A673 (cell line): ENCODE measurements at regions not wholly inside any gene's neighbourhood (a gene's known extent, or its start where the extent isn't known, plus 50 kb on each side); places are given as distances from the start of the nearest gene placed in this dataset.
A peak's percentile ranks its signal among the peaks of the same experiment; 100 is the strongest.

Experiments used
- BruUV-seq: library from RNA; stranded (reverse); fragments of 400-500 nt; replicated peaks from 2 replicates; lab custom pipeline; 2021; lab: Mats Ljungman, UMichigan
- CTCF ChIA-PET: fragments of 300-600 bp; sonication (Branson Sonifier 250); formaldehyde crosslinking; loops from one replicate; lab custom pipeline; 2022; ENCODE audit warnings: antibody characterized with exemption; lab: Charles Lee
- POLR2A ChIA-PET: fragments of 300-600 bp; sonication (Branson Sonifier 250); formaldehyde crosslinking; loops from one replicate; lab custom pipeline; 2022; ENCODE audit warnings: antibody characterized with exemption; ENCODE audit not compliant: low non-redundant PET; lab: Charles Lee
- DNase-seq: peaks from one replicate; pipeline ENCODE4 v3.0.0-alpha.2; 2015; ENCODE audit warnings: low spot score
- H3K27ac ChIP-seq: fragments of 200-600 bp; sonication (generic); 2 replicates; pipeline ENCODE4 v1.5.1; 2016; ENCODE audit warnings: mixed run types, low read depth, mild to moderate bottlenecking, mixed read lengths, antibody characterized with exemption, low read length; ENCODE audit not compliant: poor library complexity, severe bottlenecking
- H3K27me3 ChIP-seq: fragments of 200-600 bp; sonication (generic); replicated peaks from 2 replicates; pipeline ENCODE4 v1.6.1; 2017; ENCODE audit warnings: mixed run types, low read depth, mild to moderate bottlenecking, mixed read lengths, antibody characterized with exemption, low read length; ENCODE audit not compliant: insufficient read depth, poor library complexity
- H3K36me3 ChIP-seq: fragments of 200-600 bp; sonication (generic); 2 replicates; pipeline ENCODE4 v1.6.1; 2016; ENCODE audit warnings: mixed run types, mild to moderate bottlenecking, mixed read lengths, antibody characterized with exemption, low read length; ENCODE audit not compliant: insufficient read depth, poor library complexity, severe bottlenecking
- H3K4me1 ChIP-seq: fragments of 200-600 bp; sonication (generic); 2 replicates; pipeline ENCODE4 v1.6.1; 2017; ENCODE audit warnings: mixed run types, mild to moderate bottlenecking, mixed read lengths, antibody characterized with exemption, low read length; ENCODE audit not compliant: insufficient read depth, poor library complexity, severe bottlenecking
- H3K4me3 ChIP-seq: fragments of 200-600 bp; sonication (generic); 2 replicates; pipeline ENCODE4 v1.5.1; 2016; ENCODE audit warnings: low read depth, mixed run types, mild to moderate bottlenecking, mixed read lengths, low read length; ENCODE audit not compliant: poor library complexity, severe bottlenecking
- H3K9me3 ChIP-seq: fragments of 200-600 bp; sonication (generic); 2 replicates; pipeline ENCODE4 v1.6.1; 2016; ENCODE audit warnings: mixed run types, low read depth, mild to moderate bottlenecking, mixed read lengths, antibody characterized with exemption, low read length; ENCODE audit not compliant: poor library complexity, severe bottlenecking
- EZH2 ChIP-seq: fragments of 200-600 bp; sonication (generic); IDR thresholded peaks from 2 replicates; pipeline ENCODE4 v1.6.1; 2017; ENCODE audit warnings: borderline replicate concordance, low read depth, mild to moderate bottlenecking, mixed read lengths, antibody characterized with exemption, low read length; ENCODE audit not compliant: poor library complexity, severe bottlenecking
- intact Hi-C: fragments of 100-400 bp; cut with micrococcal nuclease; formaldehyde crosslinking; loops from one replicate; pipeline ENCODE4 v1.10.0; 2022; ENCODE audit not compliant: unreplicated experiment
- TF ChIP-seq, protein P1 (sequence below): fragments of 300-800, 200-600 bp; sonication (generic); conservative IDR thresholded peaks from 2 replicates; pipeline ENCODE4 v1.5.1; 2017; ENCODE audit warnings: low read depth, mild to moderate bottlenecking, antibody characterized with exemption, low read length, moderate library complexity, mixed read lengths

DNA sequence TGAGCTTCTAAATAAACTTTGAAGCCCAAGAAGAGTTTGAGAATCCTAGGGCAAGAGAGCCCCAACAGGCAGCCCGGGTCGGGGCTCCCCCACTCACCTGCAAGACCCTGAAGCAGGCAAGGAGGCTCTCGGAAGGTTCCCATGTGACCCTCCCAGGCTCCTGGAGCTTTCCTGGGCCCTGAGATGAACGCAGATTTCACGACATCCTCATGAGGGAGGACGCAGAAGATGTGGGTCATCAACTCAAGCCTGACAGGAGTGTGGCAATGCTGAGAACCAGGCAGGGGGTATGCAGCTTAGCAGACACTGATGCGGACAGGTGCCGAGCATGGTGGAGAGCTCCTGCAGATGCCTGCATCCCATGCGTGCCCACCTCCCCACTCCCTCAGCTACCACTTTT, 184.5 kb upstream of the SLC24A3 start:
- BruUV-seq, result no TSS peak
- Histone ChIP-seq H3K4me1 (no peaks in the 10 kb centered on the region), H3K36me3 (no peaks in the 10 kb centered on the region), H3K4me3 (no peak overlapping the region), H3K9me3 (no peaks in the 10 kb centered on the region), H3K27ac (no peak overlapping the region), H3K27me3 (peaks cover 16% of the 10 kb centered on the region)
- no peak for DNase-seq
- POLR2A ChIA-PET, result interaction anchor here (0.5 kb wide), 1 partner anchor 507 kb away, joined by 3 read pairs; no protein-coding TSS in a partner anchor
- CTCF ChIA-PET, result no interaction called here
- intact Hi-C loops, result no loop called here
- TF ChIP-seq, protein P1, sequence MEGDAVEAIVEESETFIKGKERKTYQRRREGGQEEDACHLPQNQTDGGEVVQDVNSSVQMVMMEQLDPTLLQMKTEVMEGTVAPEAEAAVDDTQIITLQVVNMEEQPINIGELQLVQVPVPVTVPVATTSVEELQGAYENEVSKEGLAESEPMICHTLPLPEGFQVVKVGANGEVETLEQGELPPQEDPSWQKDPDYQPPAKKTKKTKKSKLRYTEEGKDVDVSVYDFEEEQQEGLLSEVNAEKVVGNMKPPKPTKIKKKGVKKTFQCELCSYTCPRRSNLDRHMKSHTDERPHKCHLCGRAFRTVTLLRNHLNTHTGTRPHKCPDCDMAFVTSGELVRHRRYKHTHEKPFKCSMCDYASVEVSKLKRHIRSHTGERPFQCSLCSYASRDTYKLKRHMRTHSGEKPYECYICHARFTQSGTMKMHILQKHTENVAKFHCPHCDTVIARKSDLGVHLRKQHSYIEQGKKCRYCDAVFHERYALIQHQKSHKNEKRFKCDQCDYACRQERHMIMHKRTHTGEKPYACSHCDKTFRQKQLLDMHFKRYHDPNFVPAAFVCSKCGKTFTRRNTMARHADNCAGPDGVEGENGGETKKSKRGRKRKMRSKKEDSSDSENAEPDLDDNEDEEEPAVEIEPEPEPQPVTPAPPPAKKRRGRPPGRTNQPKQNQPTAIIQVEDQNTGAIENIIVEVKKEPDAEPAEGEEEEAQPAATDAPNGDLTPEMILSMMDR, result no peak
- no peak for TF ChIP-seq EZH2

DNA sequence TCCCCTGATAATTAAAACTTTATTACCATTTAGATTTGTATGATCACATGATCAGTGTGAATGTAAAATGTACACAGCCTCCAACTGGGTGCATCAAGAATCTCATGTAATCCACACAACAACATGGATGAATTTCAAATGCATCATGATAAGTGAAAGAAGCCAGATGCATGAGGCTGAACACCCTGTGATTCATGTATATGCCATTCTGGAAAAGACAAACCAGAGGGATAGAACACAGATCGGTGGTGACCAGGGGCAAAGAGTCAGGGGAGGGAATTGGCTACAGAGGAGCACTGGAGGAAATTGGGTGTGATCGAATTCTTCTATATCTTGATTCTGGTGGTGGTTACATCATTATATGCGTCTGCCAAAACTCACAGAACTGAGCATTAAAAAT, 170.7 kb upstream of the SLC24A3 start:
- Histone ChIP-seq H3K4me3 (no peak overlapping the region), H3K27ac (no peak overlapping the region), H3K27me3 (peaks cover 8% of the 10 kb centered on the region), H3K36me3 (no peaks in the 10 kb centered on the region), H3K9me3 (no peaks in the 10 kb centered on the region), H3K4me1 (peaks cover 5% of the 10 kb centered on the region)
- no TSS peak for BruUV-seq
- CTCF ChIA-PET, result no interaction called here
- POLR2A ChIA-PET, result interaction anchor here (0.7 kb wide), 1 partner anchor 46 kb away, joined by 4 read pairs; no protein-coding TSS in a partner anchor
- DNase-seq, result no peak
- no peak for TF ChIP-seq EZH2
- TF ChIP-seq, protein P1, result no peak
- intact Hi-C loops, result no loop called here

DNA sequence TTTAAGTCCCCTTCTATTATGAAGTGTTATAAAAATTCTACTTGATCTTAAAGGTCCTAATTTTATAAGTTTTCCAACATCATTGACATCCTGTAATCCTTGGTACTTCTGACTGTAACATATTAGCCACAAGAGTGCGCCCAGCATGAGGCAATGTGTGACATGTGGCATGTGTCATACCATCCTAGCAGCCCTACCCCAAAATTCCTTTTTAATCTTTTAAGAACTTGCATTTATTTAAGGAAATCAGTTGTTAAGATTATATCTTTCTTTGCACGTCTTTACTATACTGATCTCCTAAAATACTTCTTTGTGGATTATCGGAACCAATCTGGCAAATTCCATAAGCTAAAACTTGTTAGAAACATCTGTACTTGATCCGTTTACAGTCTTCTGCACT, 167.1 kb upstream of the SLC24A3 start:
- no peak overlapping the region for H3K4me3 ChIP-seq
- POLR2A ChIA-PET, result no interaction called here
- BruUV-seq, result no TSS peak
- CTCF ChIA-PET, result no interaction called here
- no peaks in the 10 kb centered on the region for H3K36me3 ChIP-seq
- peaks cover 5% of the 10 kb centered on the region for H3K4me1 ChIP-seq
- intact Hi-C loops, result no loop called here
- H3K27ac ChIP-seq, result no peak overlapping the region
- no peak for TF ChIP-seq EZH2
- TF ChIP-seq, protein P1, result peak; percentile 41; the same call in 1 of the 2 replicates
- H3K9me3 ChIP-seq, result no peaks in the 10 kb centered on the region
- peaks cover 7% of the 10 kb centered on the region for H3K27me3 ChIP-seq
- DNase-seq, result peak; percentile 56
